G401.6 (cell line): ENCODE measurements at regions not wholly inside any gene's neighbourhood (a gene's known extent, or its start where the extent isn't known, plus 50 kb on each side); places are given as distances from the start of the nearest gene placed in this dataset.
"Not testable (repeated sequence)": the region's sequence is repeated elsewhere in the genome, so short reads cannot be mapped to it uniquely, and the experiment has no call there.

Source experiments
- FAIRE-seq: peaks from 2 replicates; lab custom pipeline; 2012; peaks lifted over from hg19 to GRCh38; lab: Jason Lieb, UNC

DNA sequence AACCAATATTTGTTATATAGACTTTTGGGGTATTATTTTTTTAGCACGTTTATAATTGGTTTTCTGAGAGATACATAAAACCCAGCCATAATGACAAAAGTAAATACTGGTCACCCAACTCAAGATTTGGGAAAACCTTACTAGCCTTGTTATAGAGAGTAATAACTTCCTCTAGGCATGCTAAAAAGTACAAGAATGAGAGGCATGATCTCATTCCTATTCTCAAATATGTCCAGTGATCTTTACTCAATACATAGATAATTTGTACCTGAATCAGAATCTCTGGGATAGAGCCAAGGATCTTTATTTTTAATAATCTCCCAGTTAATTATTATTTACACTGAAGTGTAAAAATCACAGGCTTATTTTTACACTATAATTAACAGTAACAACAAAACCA, 395.5 kb downstream of the TGIF2LY start:
- FAIRE-seq, result peak; percentile 19

DNA sequence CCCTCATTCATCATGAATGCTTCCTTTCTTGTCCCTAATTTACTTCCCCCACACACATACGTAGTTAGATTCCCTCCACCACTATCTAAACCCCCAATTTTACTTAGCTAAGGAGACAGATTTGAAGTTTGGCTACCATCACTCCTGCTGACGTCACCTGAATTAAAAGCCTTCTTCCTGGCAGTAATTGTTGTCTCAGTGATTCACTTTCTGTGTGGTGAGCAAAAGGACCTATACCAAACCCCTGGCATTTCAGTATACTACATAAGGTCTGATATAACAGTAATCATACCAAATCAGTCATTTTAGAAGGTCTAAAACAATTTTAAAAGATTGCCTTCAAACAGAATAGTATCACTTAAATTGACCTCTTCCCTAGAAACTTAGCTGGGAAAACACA, 396.1 kb downstream of the TGIF2LY start:
- FAIRE-seq, result not testable (repeated sequence)

GRCh38 chrY:3980812-3981211, 401.9 kb downstream of the TGIF2LY start:
- not testable (repeated sequence) for FAIRE-seq

DNA sequence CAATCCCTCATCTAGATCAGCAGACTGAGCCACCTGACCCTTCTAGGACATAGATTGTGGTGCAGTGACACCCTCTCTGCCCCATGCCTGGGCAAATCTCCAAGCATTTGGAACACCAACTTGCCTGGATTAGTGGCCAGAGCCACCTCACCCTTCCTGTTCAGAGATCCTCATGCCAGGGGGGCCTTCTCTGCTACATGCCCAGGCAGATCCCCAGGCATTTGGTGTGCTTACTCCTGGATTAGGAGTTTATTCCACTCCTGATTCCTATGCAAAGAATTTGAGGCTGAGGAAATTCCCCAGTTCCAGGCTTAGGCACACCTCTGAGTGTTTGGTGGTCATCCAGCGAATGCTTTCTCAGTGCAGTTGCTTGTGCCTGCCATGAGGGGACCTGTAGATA, 402.9 kb downstream of the TGIF2LY start:
- FAIRE-seq, result not testable (repeated sequence)
